ENCODE measurements at regions not wholly inside any gene's neighbourhood (a gene's known extent, or its start where the extent isn't known, plus 50 kb on each side); places are given as distances from the start of the nearest gene placed in this dataset.

- H3K27me3 ChIP-seq (replicated peaks; ENCODE audit: insufficient read depth) = no peaks in the 10 kb centered on the region
- H3K36me3 ChIP-seq = no peaks in the 10 kb centered on the region
- intact Hi-C loops (cut with DNase I) = no loop called here
- no peak for TF ChIP-seq POLR2AphosphoS5 (IDR thresholded peaks at IDR 0.05)
- no peak overlapping the region for H3K27ac ChIP-seq
- H3K9me3 ChIP-seq = no peaks in the 10 kb centered on the region
- WGBS = 29% methylated on average over 2 of the region's 2 CpGs
- DNase-seq (ENCODE audit: low spot score) = no peak
- no peaks in the 10 kb centered on the region for H3K4me1 ChIP-seq (replicated peaks)
- H3K4me3 ChIP-seq = no peak overlapping the region
Observed at GRCh38 chr16:86018071-86018470, 119.1 kb downstream of the IRF8 start.

- DNase-seq (ENCODE audit: low spot score) = no peak
- H3K27ac ChIP-seq = no peak overlapping the region
- intact Hi-C loops (cut with DNase I) = no loop called here
Observed at GRCh38 chr16:86018487-86018886, 119.5 kb downstream of the IRF8 start.

GRCh38 chr16:86018941-86019340 lies 120.0 kb downstream of the IRF8 start:
- WGBS = 58% methylated on average over 8 of the region's 8 CpGs
- Histone ChIP-seq H3K4me1 (replicated peaks) (no peaks in the 10 kb centered on the region), H3K27me3 (replicated peaks; ENCODE audit: insufficient read depth) (no peaks in the 10 kb centered on the region), H3K36me3 (no peaks in the 10 kb centered on the region), H3K9me3 (no peaks in the 10 kb centered on the region), H3K27ac (no peak overlapping the region), H3K4me3 (no peak overlapping the region)
- no peak for DNase-seq (ENCODE audit: low spot score)
- intact Hi-C loops (cut with DNase I) = no loop called here
- TF ChIP-seq POLR2A (IDR thresholded peaks at IDR 0.05) (no peak), POLR2AphosphoS5 (IDR thresholded peaks at IDR 0.05) (no peak), CTCF (IDR thresholded peaks at IDR 0.05) (no peak)

More at GRCh38 chr16:86018487-86018886, 119.5 kb downstream of the IRF8 start:
- Histone ChIP-seq H3K27me3 (replicated peaks; ENCODE audit: insufficient read depth) (no peaks in the 10 kb centered on the region), H3K4me1 (replicated peaks) (no peaks in the 10 kb centered on the region), H3K36me3 (no peaks in the 10 kb centered on the region), H3K4me3 (no peak overlapping the region), H3K9me3 (no peaks in the 10 kb centered on the region)
- TF ChIP-seq POLR2AphosphoS5 (IDR thresholded peaks at IDR 0.05) (no peak), POLR2A (IDR thresholded peaks at IDR 0.05) (no peak)
- 10% methylated on average over 7 of the region's 7 CpGs for WGBS

- intact Hi-C loops (cut with DNase I) = no loop called here
- 73% methylated on average over 14 of the region's 14 CpGs for WGBS
- Histone ChIP-seq H3K27ac (no peak overlapping the region), H3K4me3 (no peak overlapping the region), H3K4me1 (replicated peaks) (no peaks in the 10 kb centered on the region), H3K36me3 (no peaks in the 10 kb centered on the region), H3K9me3 (no peaks in the 10 kb centered on the region), H3K27me3 (replicated peaks; ENCODE audit: insufficient read depth) (no peaks in the 10 kb centered on the region)
- TF ChIP-seq POLR2AphosphoS5 (IDR thresholded peaks at IDR 0.05) (no peak), CTCF (IDR thresholded peaks at IDR 0.05) (no peak), POLR2A (IDR thresholded peaks at IDR 0.05) (no peak)
- DNase-seq (ENCODE audit: low spot score) = no peak
Observed at GRCh38 chr16:86019446-86020047, 120.6 kb downstream of the IRF8 start.

- Histone ChIP-seq H3K9me3 (no peaks in the 10 kb centered on the region), H3K4me1 (replicated peaks) (no peaks in the 10 kb centered on the region), H3K27me3 (replicated peaks; ENCODE audit: insufficient read depth) (no peaks in the 10 kb centered on the region), H3K36me3 (no peaks in the 10 kb centered on the region), H3K27ac (no peak overlapping the region), H3K4me3 (no peak overlapping the region)
- intact Hi-C loops (cut with DNase I) = no loop called here
- TF ChIP-seq CTCF (IDR thresholded peaks at IDR 0.05) (no peak), POLR2AphosphoS5 (IDR thresholded peaks at IDR 0.05) (no peak), POLR2A (IDR thresholded peaks at IDR 0.05) (no peak)
- no peak for DNase-seq (ENCODE audit: low spot score)
- WGBS = 86% methylated on average over 7 of the region's 7 CpGs
Observed at GRCh38 chr16:86020971-86021370, 122.0 kb downstream of the IRF8 start.

- no peak for DNase-seq (ENCODE audit: low spot score)
- intact Hi-C loops (cut with DNase I) = no loop called here
- WGBS = 58% methylated on average over 7 of the region's 7 CpGs
- TF ChIP-seq POLR2A (IDR thresholded peaks at IDR 0.05) (no peak), CTCF (IDR thresholded peaks at IDR 0.05) (no peak), POLR2AphosphoS5 (IDR thresholded peaks at IDR 0.05) (no peak)
- no peaks in the 10 kb centered on the region for H3K9me3 ChIP-seq
- no peaks in the 10 kb centered on the region for H3K27me3 ChIP-seq (replicated peaks; ENCODE audit: insufficient read depth)
- H3K4me3 ChIP-seq = no peak overlapping the region
- H3K4me1 ChIP-seq (replicated peaks) = no peaks in the 10 kb centered on the region
- no peaks in the 10 kb centered on the region for H3K36me3 ChIP-seq
- no peak overlapping the region for H3K27ac ChIP-seq
Observed at GRCh38 chr16:86022381-86022960, 123.5 kb downstream of the IRF8 start.
